Endodermal cell (in vitro differentiated cells): ENCODE measurements at regions not wholly inside any gene's neighbourhood (a gene's known extent, or its start where the extent isn't known, plus 50 kb on each side); places are given as distances from the start of the nearest gene placed in this dataset.
A peak's percentile ranks its signal among the peaks of the same experiment; 100 is the strongest.

Experiments used
- DNase-seq: peaks from one replicate; pipeline ENCODE4 v3.0.0-alpha.2; 2017
- H3K27ac ChIP-seq: 2 replicates; pipeline ENCODE4 v1.5.1; 2013; ENCODE audit warnings: mild to moderate bottlenecking, low read depth, low read length, moderate library complexity
- H3K27me3 ChIP-seq: 2 replicates; pipeline ENCODE4 v1.6.1; 2013; ENCODE audit warnings: mild to moderate bottlenecking, low read length, moderate library complexity; ENCODE audit not compliant: insufficient read depth, control insufficient read depth, poor library complexity, severe bottlenecking
- H3K36me3 ChIP-seq: 2 replicates; pipeline ENCODE4 v1.7.0; 2013; ENCODE audit warnings: mild to moderate bottlenecking, low read length, moderate library complexity; ENCODE audit not compliant: control insufficient read depth, insufficient read depth
- H3K4me1 ChIP-seq: one replicate; pipeline ENCODE4 v1.7.0; 2013; ENCODE audit warnings: low read length; ENCODE audit not compliant: control insufficient read depth, insufficient read depth
- H3K4me3 ChIP-seq: 2 replicates; pipeline ENCODE4 v1.5.1; 2013; ENCODE audit warnings: mild to moderate bottlenecking, low read length, moderate library complexity
- H3K9ac ChIP-seq: 2 replicates; pipeline ENCODE4 v1.6.1; 2013; ENCODE audit warnings: mild to moderate bottlenecking, low read length, moderate library complexity; ENCODE audit not compliant: poor library complexity, severe bottlenecking; ENCODE audit errors: extremely low read depth
- H3K9me3 ChIP-seq: 2 replicates; pipeline ENCODE4 v1.6.1; 2013; ENCODE audit warnings: mild to moderate bottlenecking, low read length, moderate library complexity; ENCODE audit not compliant: control insufficient read depth
- H3K27ac Mint-ChIP-seq: 2 replicates; pipeline ENCODE4 v1.8.0; 2020; ENCODE audit warnings: mixed read lengths
- H3K27me3 Mint-ChIP-seq: 2 replicates; pipeline ENCODE4 v1.8.0; 2021; ENCODE audit warnings: mild to moderate bottlenecking, mixed read lengths; ENCODE audit not compliant: insufficient read depth
- H3K36me3 Mint-ChIP-seq: 2 replicates; pipeline ENCODE4 v1.8.0; 2020; ENCODE audit warnings: low read depth, mixed read lengths
- H3K4me1 Mint-ChIP-seq: 2 replicates; pipeline ENCODE4 v1.8.0; 2020; ENCODE audit warnings: mixed read lengths
- H3K4me3 Mint-ChIP-seq: 2 replicates; pipeline ENCODE4 v1.8.0; 2020; ENCODE audit warnings: mild to moderate bottlenecking, moderate library complexity, mixed read lengths
- H3K9me3 Mint-ChIP-seq: 2 replicates; pipeline ENCODE4 v1.8.0; 2020; ENCODE audit warnings: mild to moderate bottlenecking, mixed read lengths
- CTCF ChIP-seq: fragments of 200-600 bp; sonication (generic); conservative IDR thresholded peaks from 2 replicates; pipeline ENCODE4 v1.5.0; 2021; ENCODE audit warnings: antibody characterized with exemption, mild to moderate bottlenecking
- WGBS, 2 experiments: methylation state at CpG; one replicate each; pipeline versions ENCODE4 v1.1.5 to v1.1.7; 2013; ENCODE audit warnings: missing lambda C conversion rate in 2 of 2, mixed read lengths in 1 of 2; ENCODE audit not compliant: insufficient coverage in 1 of 2, insufficient read length in 1 of 2; 5-methylcytosine and 5-hydroxymethylcytosine counted together

GRCh38 chr15:25981114-25981513, 118.0 kb upstream of the ATP10A start:
- H3K36me3 ChIP-seq, result no peaks in the 10 kb centered on the region
- no peaks in the 10 kb centered on the region for H3K27me3 ChIP-seq
- Mint-ChIP-seq H3K9me3 (peaks cover 2% of the 10 kb centered on the region), H3K4me1 (peaks cover 19% of the 10 kb centered on the region), H3K36me3 (no peaks in the 10 kb centered on the region), H3K27ac (no peak overlapping the region), H3K27me3 (no peaks in the 10 kb centered on the region), H3K4me3 (no peak overlapping the region)
- no peaks in the 10 kb centered on the region for H3K9me3 ChIP-seq
- WGBS, 2 experiments, result 75 to 85% methylated on average over 2 to 3 of the region's 3 CpGs
- no peak for TF ChIP-seq CTCF
- H3K4me1 ChIP-seq, result no peaks in the 10 kb centered on the region
- H3K9ac ChIP-seq, result no peak overlapping the region
- H3K4me3 ChIP-seq, result no peak overlapping the region
- H3K27ac ChIP-seq, result no peak overlapping the region
- no peak for DNase-seq

- 87 to 89% methylated on average over 3 to 4 of the region's 4 CpGs for WGBS, 2 experiments
- peaks cover 3% of the 10 kb centered on the region for H3K9me3 Mint-ChIP-seq
- H3K9ac ChIP-seq, result no peak overlapping the region
These were observed 109.1 kb upstream of the ATP10A start for GRCh38 chr15:25972141-25972675.

GRCh38 chr15:25971053-25971452, 107.9 kb upstream of the ATP10A start:
- Mint-ChIP-seq H3K27me3 (peaks cover 2% of the 10 kb centered on the region), H3K27ac (no peak overlapping the region), H3K4me1 (no peaks in the 10 kb centered on the region), H3K36me3 (no peaks in the 10 kb centered on the region), H3K4me3 (no peak overlapping the region), H3K9me3 (peaks cover 3% of the 10 kb centered on the region)
- no peaks in the 10 kb centered on the region for H3K4me1 ChIP-seq
- TF ChIP-seq CTCF, result no peak
- no peak overlapping the region for H3K27ac ChIP-seq
- H3K4me3 ChIP-seq, result no peak overlapping the region
- no peak for DNase-seq
- no peaks in the 10 kb centered on the region for H3K36me3 ChIP-seq
- H3K27me3 ChIP-seq, result no peaks in the 10 kb centered on the region
- 93 to 98% methylated on average over 6 of the region's 6 CpGs for WGBS, 2 experiments
- no peaks in the 10 kb centered on the region for H3K9me3 ChIP-seq
- no peak overlapping the region for H3K9ac ChIP-seq

More at GRCh38 chr15:25972141-25972675, 109.1 kb upstream of the ATP10A start:
- no peak overlapping the region for H3K4me3 ChIP-seq
- H3K27me3 ChIP-seq, result no peaks in the 10 kb centered on the region
- no peaks in the 10 kb centered on the region for H3K9me3 ChIP-seq
- peak overlapping the region; percentile 88 for H3K27ac ChIP-seq
- TF ChIP-seq CTCF, result no peak
- Mint-ChIP-seq H3K4me3 (no peak overlapping the region), H3K36me3 (no peaks in the 10 kb centered on the region), H3K27ac (no peak overlapping the region), H3K4me1 (no peaks in the 10 kb centered on the region), H3K27me3 (peaks cover 2% of the 10 kb centered on the region)
- no peaks in the 10 kb centered on the region for H3K4me1 ChIP-seq
- no peak for DNase-seq
- no peaks in the 10 kb centered on the region for H3K36me3 ChIP-seq
